NCI-H128 (cell line): ENCODE measurements at regions not wholly inside any gene's neighbourhood (a gene's known extent, or its start where the extent isn't known, plus 50 kb on each side); places are given as distances from the start of the nearest gene placed in this dataset.

Experiments used
- DNase-seq: peaks from one replicate; lab custom pipeline; 2025; ENCODE audit not compliant: unreplicated experiment; lab: John Stamatoyannopoulos, UW

- DNase-seq, result no peak
Observed at GRCh38 chr3:68173012-68173634, 518.7 kb upstream of the SUCLG2 start.

GRCh38 chr3:68172039-68172438 lies 517.6 kb upstream of the SUCLG2 start:
- DNase-seq, result no peak

GRCh38 chr3:68163968-68164367 lies 509.6 kb upstream of the SUCLG2 start:
- DNase-seq, result no peak

- DNase-seq, result no peak
Observed at GRCh38 chr3:68163062-68163461, 508.6 kb upstream of the SUCLG2 start.

GRCh38 chr3:68162644-68163043 lies 508.2 kb upstream of the SUCLG2 start:
- DNase-seq, result no peak

- no peak for DNase-seq
Observed at GRCh38 chr3:68151359-68151758, 496.9 kb upstream of the SUCLG2 start.

GRCh38 chr3:68148447-68148846 lies 494.0 kb upstream of the SUCLG2 start:
- no peak for DNase-seq

GRCh38 chr3:68142441-68142840 lies 488.0 kb upstream of the SUCLG2 start:
- DNase-seq, result no peak

GRCh38 chr3:68139897-68140296 lies 485.5 kb upstream of the SUCLG2 start:
- no peak for DNase-seq

GRCh38 chr3:68136411-68136810 lies 482.0 kb upstream of the SUCLG2 start:
- DNase-seq, result no peak

- no peak for DNase-seq
Observed at GRCh38 chr3:68135067-68135466, 480.7 kb upstream of the SUCLG2 start.

- no peak for DNase-seq
Observed at GRCh38 chr3:68129065-68129464, 474.7 kb upstream of the SUCLG2 start.

- no peak for DNase-seq
Observed at GRCh38 chr3:68123231-68123630, 468.8 kb upstream of the SUCLG2 start.

- no peak for DNase-seq
Observed at GRCh38 chr3:68121287-68121686, 466.9 kb upstream of the SUCLG2 start.

GRCh38 chr3:68116580-68116979 lies 462.2 kb upstream of the SUCLG2 start:
- no peak for DNase-seq

- no peak for DNase-seq
Observed at GRCh38 chr3:68103811-68104210, 449.4 kb upstream of the SUCLG2 start.

GRCh38 chr3:68090571-68090970 lies 436.2 kb upstream of the SUCLG2 start:
- DNase-seq, result no peak

- no peak for DNase-seq
Observed at GRCh38 chr3:68089572-68090011, 435.2 kb upstream of the SUCLG2 start.

- DNase-seq, result no peak
Observed at GRCh38 chr3:68088636-68089035, 434.2 kb upstream of the SUCLG2 start.

- no peak for DNase-seq
Observed at GRCh38 chr3:68088216-68088615, 433.8 kb upstream of the SUCLG2 start.

GRCh38 chr3:68072062-68072461 lies 417.6 kb upstream of the SUCLG2 start:
- no peak for DNase-seq

GRCh38 chr3:68070186-68070585 lies 415.8 kb upstream of the SUCLG2 start:
- DNase-seq, result no peak

GRCh38 chr3:68067314-68067713 lies 412.9 kb upstream of the SUCLG2 start:
- no peak for DNase-seq
